Activated CD4-positive, alpha-beta T cell treated with anti-CD3 and anti-CD28 coated beads, Interleukin-2, amount 50 U/mL, for 1 hour (primary cell): ENCODE measurements at regions not wholly inside any gene's neighbourhood (a gene's known extent, or its start where the extent isn't known, plus 50 kb on each side); places are given as distances from the start of the nearest gene placed in this dataset.

ENCODE experiments used
- DNase-seq: peaks from one replicate; pipeline ENCODE4 v3.0.0-alpha.2; 2020

DNA sequence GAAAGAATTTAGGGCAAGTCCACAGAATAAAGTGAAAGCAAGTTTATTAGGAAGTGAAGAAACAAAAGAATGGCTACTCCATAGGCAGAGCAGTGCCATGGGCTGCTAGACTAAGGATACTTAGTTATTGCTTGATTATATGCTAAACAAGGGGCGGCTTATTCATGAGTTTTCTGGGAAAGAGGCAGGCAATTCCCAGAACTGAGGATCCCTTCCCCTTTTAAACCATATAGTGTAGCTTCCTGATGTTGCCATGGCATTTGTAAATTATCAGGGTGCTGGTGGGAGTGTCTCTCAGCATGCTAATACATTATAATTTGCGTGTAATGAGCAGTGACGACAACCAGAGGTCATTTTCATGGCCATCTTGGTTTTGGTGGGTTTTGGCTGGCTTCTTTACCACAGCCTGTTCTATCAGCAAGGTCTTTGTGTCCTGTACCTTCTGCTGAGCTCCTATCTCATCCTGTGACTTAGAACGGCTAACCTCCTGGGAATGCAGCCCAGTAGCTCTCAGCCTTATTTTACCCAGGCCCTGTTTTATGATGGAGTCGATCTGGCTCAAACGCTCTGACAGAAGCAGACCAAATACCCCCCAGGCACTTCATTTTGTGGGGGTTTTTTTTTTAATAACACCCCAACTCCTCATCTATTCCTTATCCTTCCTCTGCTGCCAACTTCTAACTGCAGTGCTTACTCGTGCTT lies 103.0 kb upstream of the RARB start:
- DNase-seq: no peak

DNA sequence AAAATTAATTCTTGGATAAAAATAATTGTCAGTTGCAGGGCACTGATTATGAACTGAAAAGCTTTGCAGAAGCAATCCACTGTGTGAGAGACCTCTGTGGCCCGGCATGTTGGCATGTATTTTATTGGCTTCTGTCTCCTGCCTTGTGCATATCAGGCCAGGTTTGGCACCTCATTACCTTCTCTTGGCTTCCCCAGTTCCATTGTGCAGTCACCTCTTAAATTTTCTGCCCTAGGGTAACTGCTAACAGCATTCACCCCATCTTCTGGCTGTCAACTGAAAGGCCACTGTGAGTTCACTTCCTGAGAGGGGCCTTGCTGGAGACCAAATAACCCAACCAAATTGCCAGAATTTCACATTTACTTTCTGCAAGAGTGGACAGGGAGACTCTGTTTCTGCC lies 92.7 kb upstream of the RARB start:
- no peak for DNase-seq

GRCh38 chr3:25338158-25338725 lies 89.8 kb upstream of the RARB start:
- no peak for DNase-seq

DNA sequence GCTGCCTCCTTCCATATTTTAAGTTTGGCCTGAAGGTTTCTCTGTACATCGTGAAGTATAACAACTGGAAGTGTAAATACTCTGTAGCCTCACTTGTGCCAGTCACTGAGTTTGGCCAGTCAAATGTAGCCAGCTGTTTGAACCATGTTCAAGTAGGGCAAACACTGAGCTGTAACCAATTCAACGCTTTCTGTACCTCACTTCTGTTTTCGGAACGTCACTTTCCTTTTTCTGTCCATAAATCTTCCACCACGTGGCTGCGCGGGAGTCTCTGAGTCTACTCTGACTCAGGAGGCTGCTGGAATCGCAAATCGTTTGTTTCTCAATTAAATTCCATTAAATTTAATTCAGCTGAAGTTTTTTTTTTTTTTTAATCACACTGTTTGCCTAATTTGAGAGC lies 88.8 kb upstream of the RARB start:
- no peak for DNase-seq

DNA sequence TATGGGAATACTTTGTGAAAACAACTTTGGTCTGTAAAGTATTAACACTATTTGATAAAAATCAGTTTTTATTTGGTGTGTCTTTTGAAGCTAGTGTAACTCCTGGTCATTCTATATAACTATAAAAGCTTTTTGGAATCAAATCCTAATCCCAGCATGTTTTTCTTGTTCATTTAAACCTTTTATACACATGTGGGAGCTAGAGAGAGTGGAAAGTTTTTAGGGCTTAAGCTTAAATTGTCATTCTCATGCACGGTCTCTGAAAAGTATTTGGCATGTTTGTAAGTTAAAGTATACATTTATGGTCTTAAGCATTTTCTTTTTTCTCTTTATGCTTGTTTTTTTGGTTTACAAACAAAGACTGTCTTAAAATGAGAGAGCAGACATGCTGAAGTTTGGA lies 83.4 kb upstream of the RARB start:
- no peak for DNase-seq

DNA sequence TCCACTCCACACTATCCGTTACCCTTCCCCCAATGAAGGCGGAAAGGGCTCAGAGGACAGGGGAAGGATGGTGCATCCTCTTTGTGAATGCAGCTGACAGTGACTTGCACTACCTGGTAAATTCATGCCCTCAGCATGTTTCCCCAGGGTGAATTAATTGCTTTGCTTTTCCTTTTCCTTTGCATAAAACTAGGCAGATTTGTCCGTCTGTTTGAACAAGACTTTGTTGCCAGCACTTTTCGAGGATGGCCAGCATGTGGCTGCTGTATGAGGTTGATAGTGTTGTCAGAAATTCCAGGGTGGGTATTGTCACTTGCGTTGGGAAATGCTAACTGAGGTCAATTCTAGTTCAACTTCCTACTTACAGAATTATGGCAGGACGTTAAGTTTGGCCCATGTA lies 79.0 kb upstream of the RARB start:
- no peak for DNase-seq

DNA sequence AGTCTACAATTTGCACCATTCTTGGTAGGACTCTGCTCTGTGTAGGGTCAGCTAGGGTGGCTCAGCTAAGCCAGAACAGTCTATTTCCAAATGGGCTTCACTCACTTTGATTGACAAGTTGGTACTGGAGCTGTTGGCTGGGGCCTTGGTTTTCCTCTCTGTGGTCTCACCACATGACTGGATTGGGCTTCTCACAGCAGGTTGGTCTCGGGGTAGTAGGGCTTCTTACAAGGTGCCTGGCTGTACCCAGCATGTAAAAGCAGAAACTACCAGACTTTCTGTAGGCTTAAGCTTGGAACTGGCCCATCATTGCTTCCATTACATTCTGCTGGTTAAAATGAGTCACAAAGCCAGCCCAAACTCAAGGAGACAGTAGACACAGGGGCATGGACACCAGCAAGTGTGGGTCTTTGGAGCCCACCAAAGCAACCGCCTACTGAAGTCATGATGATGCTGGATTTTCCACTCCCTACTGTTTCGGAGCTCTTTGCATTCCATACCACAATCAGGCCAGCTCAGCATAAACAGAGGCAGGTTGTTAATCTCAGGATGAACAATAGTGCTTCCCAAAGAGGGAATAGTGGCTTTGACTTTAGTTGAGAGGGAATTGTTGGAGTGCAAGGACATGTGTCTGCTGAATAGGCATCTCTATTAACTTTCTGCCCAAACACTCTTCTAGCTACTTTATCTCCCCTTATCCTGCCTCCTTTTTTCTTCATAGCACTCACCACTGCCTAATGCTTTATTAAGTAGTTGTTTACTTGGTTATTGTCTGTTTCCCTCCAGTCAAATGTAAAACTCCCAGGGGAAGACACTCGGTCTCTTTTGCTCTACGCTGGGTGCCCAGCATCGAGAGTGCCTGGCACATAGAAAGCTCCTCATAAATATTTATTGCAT lies 78.0 kb upstream of the RARB start:
- DNase-seq: no peak

GRCh38 chr3:25350725-25351114 lies 77.3 kb upstream of the RARB start:
- DNase-seq: no peak

DNA sequence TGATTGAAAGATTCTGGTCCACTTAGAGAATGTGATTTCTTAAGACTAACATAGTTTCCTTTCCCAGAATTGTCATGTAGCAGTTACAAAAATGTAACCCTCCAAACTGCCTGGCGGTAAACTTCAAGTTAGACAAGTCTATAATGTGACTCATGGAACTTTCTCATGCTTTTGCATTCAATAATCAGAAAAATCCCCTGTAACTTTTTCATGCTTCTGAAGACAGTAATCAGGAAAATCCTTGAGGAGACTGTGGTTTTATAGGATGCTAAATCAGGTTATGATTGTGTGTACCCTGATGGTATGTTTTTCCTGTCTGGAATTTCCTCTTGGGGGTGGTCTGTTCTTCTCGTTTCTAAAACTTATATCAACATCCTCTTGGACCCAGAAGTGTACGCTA lies 74.0 kb upstream of the RARB start:
- DNase-seq: no peak

DNA sequence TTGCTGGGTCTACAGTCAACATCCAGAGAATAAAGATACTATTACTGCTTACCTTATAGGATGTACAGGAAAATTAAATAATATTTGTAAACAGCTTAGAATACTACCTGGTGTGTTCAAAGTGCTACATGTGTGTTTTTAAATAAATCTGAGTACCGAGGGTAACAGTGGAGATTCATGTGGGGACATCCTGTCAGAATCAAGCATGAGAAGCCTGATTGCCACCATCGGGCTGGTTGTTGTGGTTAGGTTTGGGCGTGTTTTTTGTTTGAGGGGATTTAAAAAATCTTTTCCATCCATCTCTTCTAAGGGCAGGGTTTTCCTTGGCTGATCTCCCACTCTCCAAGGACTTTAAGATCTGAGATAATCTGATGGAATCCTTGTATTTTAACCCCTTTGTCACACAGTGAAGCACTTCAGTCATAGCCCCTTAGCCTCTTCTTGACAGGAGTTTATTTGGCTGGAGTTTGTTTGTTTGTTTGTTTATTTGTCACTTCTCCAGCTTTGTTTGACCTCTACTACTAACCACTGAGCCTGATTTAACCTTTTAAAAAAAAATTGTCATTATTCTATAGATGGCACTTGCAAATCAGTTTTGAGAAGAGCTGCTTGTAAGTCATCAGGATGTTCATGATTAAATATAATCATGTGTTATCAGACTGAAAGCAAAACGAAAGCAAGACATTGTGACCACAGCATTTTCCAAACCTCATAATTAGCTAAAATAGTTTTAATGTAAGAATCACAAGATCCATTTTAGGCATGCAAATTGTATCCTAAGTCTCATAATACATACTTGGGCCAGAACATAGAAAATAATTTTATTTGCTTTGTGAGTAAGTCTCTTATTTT lies 72.8 kb upstream of the RARB start:
- DNase-seq: no peak

GRCh38 chr3:25355998-25356397 lies 72.1 kb upstream of the RARB start:
- DNase-seq: no peak

DNA sequence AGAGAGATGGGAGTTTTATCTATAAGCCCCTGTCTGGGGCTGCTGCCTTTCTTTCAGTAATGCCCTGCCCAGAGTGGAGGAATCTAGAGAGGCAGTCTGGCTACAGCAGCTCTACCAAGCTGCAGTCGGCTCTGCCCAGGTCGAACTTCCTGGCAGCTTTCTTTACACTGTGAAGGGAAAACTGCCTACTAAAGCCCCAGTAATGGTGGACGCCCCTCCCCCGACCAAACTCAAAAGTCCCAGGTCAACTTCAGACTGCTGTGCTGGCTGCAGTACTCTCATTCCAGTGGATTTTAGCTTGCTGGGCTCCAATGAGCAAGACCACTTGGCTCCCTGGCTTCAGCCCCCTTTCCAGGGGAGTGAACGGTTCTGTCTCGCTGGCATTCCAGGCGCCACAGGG lies 65.9 kb upstream of the RARB start:
- no peak for DNase-seq

- no peak for DNase-seq
Measured at GRCh38 chr3:25365636-25366035, 62.4 kb upstream of the RARB start.

DNA sequence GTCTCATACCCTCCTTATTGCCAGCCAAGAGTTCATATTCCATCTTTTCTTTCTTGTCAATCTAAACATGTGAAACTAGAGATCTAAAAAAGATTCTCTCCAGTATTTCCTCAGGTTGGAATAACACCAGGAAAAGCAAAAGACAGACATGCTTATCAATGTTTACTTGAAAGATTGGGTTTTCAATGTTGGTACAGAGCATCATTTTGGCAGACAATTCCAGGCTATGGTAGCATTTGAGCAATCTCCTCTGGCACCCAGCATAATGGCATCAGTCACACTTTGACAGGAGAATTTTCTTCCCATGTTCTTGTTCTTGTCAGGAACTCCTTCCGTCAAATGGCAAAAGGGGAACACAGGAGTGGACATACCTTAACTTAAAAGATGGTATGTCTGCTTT lies 61.0 kb upstream of the RARB start:
- DNase-seq: no peak

- DNase-seq: no peak
Measured at GRCh38 chr3:25372167-25372566, 55.9 kb upstream of the RARB start.

DNA sequence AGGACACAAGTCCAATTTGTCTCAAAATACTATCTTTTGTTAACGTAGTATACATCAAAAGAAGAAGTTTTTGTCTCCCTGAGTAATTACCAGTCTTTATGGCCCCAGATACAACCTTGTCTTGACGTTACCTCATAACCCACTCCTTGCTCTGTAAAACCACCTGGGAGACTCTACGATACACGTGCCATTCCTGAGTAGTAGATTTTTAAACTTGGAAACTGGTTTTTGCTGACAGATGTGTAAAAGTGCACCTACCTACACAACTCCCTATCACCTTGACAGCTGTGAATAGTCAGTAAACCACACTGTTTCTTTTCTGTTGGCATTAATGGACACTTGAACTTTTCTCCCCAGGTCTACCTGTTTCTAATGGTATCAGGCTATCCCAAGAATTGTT lies 51.7 kb upstream of the RARB start:
- no peak for DNase-seq

DNA sequence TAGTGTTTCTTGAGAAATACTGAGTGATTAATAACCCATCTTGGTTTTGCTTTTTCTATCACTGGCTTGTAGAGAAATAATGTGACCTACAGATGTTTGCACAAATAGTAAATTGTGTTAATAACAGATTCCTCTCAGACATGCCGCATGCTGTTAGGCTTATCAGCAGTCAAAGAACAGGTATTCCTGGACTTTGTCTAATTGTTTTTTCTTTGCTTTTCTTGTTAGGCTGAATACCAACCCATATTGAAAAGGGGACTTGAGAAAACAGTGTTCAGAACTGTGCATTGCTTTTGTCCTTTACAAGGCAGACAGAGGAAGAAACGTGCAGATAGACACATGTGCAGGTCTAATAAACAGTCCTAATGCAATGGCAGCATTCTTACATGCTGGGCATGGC lies 51.0 kb upstream of the RARB start:
- no peak for DNase-seq
